ENCODE measurements at regions not wholly inside any gene's neighbourhood (a gene's known extent, or its start where the extent isn't known, plus 50 kb on each side); places are given as distances from the start of the nearest gene placed in this dataset.
"Not testable (repeated sequence)": the region's sequence is repeated elsewhere in the genome, so short reads cannot be mapped to it uniquely, and the experiment has no call there.

GRCh38 chrX:10697616-10698317 is 77.4 kb upstream of the MID1 start:
- in situ Hi-C loops (cut with HindIII; ENCODE audit: low sequenced_read_pairs), result no loop called here
- H3K4me3 ChIP-seq (ENCODE audit: low read depth, low read length), result no peak overlapping the region
- TF ChIP-seq CTCF (IDR thresholded peaks at IDR 0.05; ENCODE audit: low read depth, low read length), result no peak
- no peak for DNase-seq (ENCODE audit: low read depth, low spot score)

- no peak for TF ChIP-seq CTCF (IDR thresholded peaks at IDR 0.05; ENCODE audit: low read depth, low read length)
- in situ Hi-C loops (cut with HindIII; ENCODE audit: low sequenced_read_pairs), result no loop called here
- DNase-seq (ENCODE audit: low read depth, low spot score), result no peak
- H3K4me3 ChIP-seq (ENCODE audit: low read depth, low read length), result no peak overlapping the region
Observed at GRCh38 chrX:10698318-10698640, 77.9 kb upstream of the MID1 start.

GRCh38 chrX:10702031-10702430 is 81.6 kb upstream of the MID1 start:
- TF ChIP-seq CTCF (IDR thresholded peaks at IDR 0.05; ENCODE audit: low read depth, low read length), result no peak
- in situ Hi-C loops (cut with HindIII; ENCODE audit: low sequenced_read_pairs), result no loop called here
- H3K4me3 ChIP-seq (ENCODE audit: low read depth, low read length), result no peak overlapping the region
- DNase-seq (ENCODE audit: low read depth, low spot score), result no peak

- in situ Hi-C loops (cut with HindIII; ENCODE audit: low sequenced_read_pairs); H3K4me3 ChIP-seq (ENCODE audit: low read depth, low read length); DNase-seq (ENCODE audit: low read depth, low spot score): not testable (repeated sequence)
Observed at GRCh38 chrX:10706342-10706741, 86.0 kb upstream of the MID1 start.

- TF ChIP-seq CTCF (IDR thresholded peaks at IDR 0.05; ENCODE audit: low read depth, low read length), result no peak
- no peak overlapping the region for H3K4me3 ChIP-seq (ENCODE audit: low read depth, low read length)
- in situ Hi-C loops (cut with HindIII; ENCODE audit: low sequenced_read_pairs), result no loop called here
- DNase-seq (ENCODE audit: low read depth, low spot score), result no peak
Observed at GRCh38 chrX:10707773-10708172, 87.4 kb upstream of the MID1 start.

GRCh38 chrX:10709276-10709675 is 88.9 kb upstream of the MID1 start:
- in situ Hi-C loops (cut with HindIII; ENCODE audit: low sequenced_read_pairs), result no loop called here
- no peak overlapping the region for H3K4me3 ChIP-seq (ENCODE audit: low read depth, low read length)
- DNase-seq (ENCODE audit: low read depth, low spot score), result no peak
- no peak for TF ChIP-seq CTCF (IDR thresholded peaks at IDR 0.05; ENCODE audit: low read depth, low read length)

GRCh38 chrX:10714531-10714930 is 94.1 kb upstream of the MID1 start:
- no peak for TF ChIP-seq CTCF (IDR thresholded peaks at IDR 0.05; ENCODE audit: low read depth, low read length)
- no peak overlapping the region for H3K4me3 ChIP-seq (ENCODE audit: low read depth, low read length)
- DNase-seq (ENCODE audit: low read depth, low spot score), result no peak
- in situ Hi-C loops (cut with HindIII; ENCODE audit: low sequenced_read_pairs), result no loop called here
